Hepatocyte (in vitro differentiated cells): ENCODE measurements at regions not wholly inside any gene's neighbourhood (a gene's known extent, or its start where the extent isn't known, plus 50 kb on each side); places are given as distances from the start of the nearest gene placed in this dataset.

ENCODE experiments used
- DNase-seq: peaks from one replicate; pipeline ENCODE4 v3.0.0-alpha.2; 2016; ENCODE audit warnings: low spot score
- H2AFZ ChIP-seq: fragments of 200-600 bp; sonication (generic); 2 replicates; pipeline ENCODE4 v1.6.0; 2016; ENCODE audit warnings: antibody characterized with exemption, mild to moderate bottlenecking
- H3K27ac ChIP-seq: fragments of 200-600 bp; sonication (generic); 2 replicates; pipeline ENCODE4 v1.5.1; 2016; ENCODE audit warnings: mild to moderate bottlenecking
- H3K27me3 ChIP-seq: fragments of 200-600 bp; sonication (generic); 2 replicates; pipeline ENCODE4 v1.6.1; 2016
- H3K36me3 ChIP-seq: fragments of 200-600 bp; sonication (generic); replicated peaks from 2 replicates; pipeline ENCODE4 v1.5.1; 2016; ENCODE audit warnings: low read depth; ENCODE audit not compliant: insufficient read depth
- H3K4me1 ChIP-seq: fragments of 200-600 bp; sonication (generic); 2 replicates; pipeline ENCODE4 v1.5.1; 2016; ENCODE audit warnings: mild to moderate bottlenecking, moderate library complexity; ENCODE audit not compliant: insufficient read depth
- H3K4me2 ChIP-seq: fragments of 200-600 bp; sonication (generic); 2 replicates; pipeline ENCODE4 v1.6.0; 2016
- H3K4me3 ChIP-seq: fragments of 200-600 bp; sonication (generic); 2 replicates; pipeline ENCODE4 v1.5.1; 2016; ENCODE audit warnings: mild to moderate bottlenecking
- H3K79me2 ChIP-seq: fragments of 200-600 bp; sonication (generic); 2 replicates; pipeline ENCODE4 v1.6.0; 2017; ENCODE audit warnings: mild to moderate bottlenecking
- H3K9me2 ChIP-seq: fragments of 200-600 bp; sonication (generic); replicated peaks from 2 replicates; pipeline ENCODE4 v1.6.0; 2017; ENCODE audit warnings: mild to moderate bottlenecking; ENCODE audit not compliant: insufficient read depth
- H3K9me3 ChIP-seq: fragments of 200-600 bp; sonication (generic); 2 replicates; pipeline ENCODE4 v1.5.1; 2016; ENCODE audit warnings: low read depth, mild to moderate bottlenecking
- H4K20me1 ChIP-seq: fragments of 200-600 bp; sonication (generic); 2 replicates; pipeline ENCODE4 v1.6.0; 2016; ENCODE audit warnings: mild to moderate bottlenecking; ENCODE audit not compliant: insufficient read depth, poor library complexity, severe bottlenecking
- EZH2 ChIP-seq: fragments of 200-600 bp; sonication (generic); IDR thresholded peaks from 2 replicates; pipeline ENCODE4 v1.6.1; 2016; ENCODE audit warnings: antibody characterized with exemption, mild to moderate bottlenecking, borderline replicate concordance
- EZH2phosphoT487 ChIP-seq: fragments of 200-600 bp; sonication (generic); IDR thresholded peaks from one replicate; pipeline ENCODE4 v1.6.1; 2018; ENCODE audit warnings: antibody characterized with exemption, mild to moderate bottlenecking, low read depth, moderate library complexity; ENCODE audit not compliant: unreplicated experiment, severe bottlenecking
- WGBS: methylation state at CpG from one replicate; pipeline ENCODE4 v1.1.6; 2016; ENCODE audit warnings: low lambda C conversion rate; ENCODE audit errors: missing lambda C conversion rate; 5-methylcytosine and 5-hydroxymethylcytosine counted together
- TF ChIP-seq, protein P1 (sequence below): fragments of 200-600 bp; sonication (generic); IDR thresholded peaks from 2 replicates; pipeline ENCODE4 v1.5.1; 2016; ENCODE audit warnings: antibody characterized with exemption, mild to moderate bottlenecking; ENCODE audit not compliant: poor library complexity

DNA sequence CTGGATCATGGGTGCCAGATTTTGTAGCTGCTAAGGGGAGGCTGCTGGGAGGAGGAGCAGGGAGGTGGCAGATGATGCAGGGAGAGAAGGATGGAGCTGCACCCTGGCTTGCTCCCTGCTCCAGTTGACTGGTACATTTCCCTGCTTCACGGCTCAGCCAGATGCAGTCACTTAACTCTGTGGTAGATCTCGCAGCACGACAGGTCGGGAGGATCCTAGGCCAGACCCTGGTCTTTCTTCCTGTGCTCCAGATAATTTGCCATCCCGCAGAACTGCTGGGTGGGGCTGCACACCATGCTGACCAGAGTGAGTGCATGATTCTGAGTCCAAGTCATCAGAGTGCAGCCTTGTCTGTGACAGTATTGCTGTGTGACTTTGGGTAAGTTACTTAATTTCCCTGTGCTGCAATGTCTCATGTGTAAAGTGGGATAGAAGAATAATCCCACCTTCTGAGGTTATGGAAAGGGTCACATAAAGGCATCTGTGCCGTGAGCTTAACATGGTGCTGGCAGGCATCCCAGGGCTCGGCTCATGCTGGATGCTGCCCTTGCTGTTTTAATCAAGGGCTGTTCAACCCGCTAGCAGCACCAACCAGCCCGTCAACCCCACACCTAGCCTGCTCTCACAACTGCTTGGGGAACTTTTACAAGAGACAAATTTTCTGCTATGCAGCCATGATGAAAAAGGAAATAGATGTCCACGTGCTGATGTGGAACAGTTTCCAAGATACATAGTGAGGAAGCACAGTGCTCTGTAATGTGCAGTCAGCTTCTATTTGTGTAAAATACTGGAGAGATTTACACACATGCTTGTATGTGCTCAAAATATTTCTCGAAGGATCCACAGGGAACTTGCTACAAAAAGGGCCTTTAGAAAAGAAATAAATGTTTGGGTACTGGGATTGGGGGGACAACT is 257.9 kb downstream of the CDH26 start:
- DNase-seq, result no peak
- Histone ChIP-seq H3K4me2 (no peak overlapping the region), H3K9me3 (no peaks in the 10 kb centered on the region), H3K27ac (no peak overlapping the region), H3K36me3 (no peaks in the 10 kb centered on the region), H4K20me1 (no peaks in the 10 kb centered on the region), H3K9me2 (no peaks in the 10 kb centered on the region), H3K79me2 (no peaks in the 10 kb centered on the region), H3K27me3 (peaks cover 8% of the 10 kb centered on the region), H2AFZ (no peak overlapping the region), H3K4me1 (no peaks in the 10 kb centered on the region), H3K4me3 (no peak overlapping the region)
- 68% methylated on average over 11 of the region's 11 CpGs for WGBS
- no peak for TF ChIP-seq EZH2phosphoT487
- TF ChIP-seq, protein P1, sequence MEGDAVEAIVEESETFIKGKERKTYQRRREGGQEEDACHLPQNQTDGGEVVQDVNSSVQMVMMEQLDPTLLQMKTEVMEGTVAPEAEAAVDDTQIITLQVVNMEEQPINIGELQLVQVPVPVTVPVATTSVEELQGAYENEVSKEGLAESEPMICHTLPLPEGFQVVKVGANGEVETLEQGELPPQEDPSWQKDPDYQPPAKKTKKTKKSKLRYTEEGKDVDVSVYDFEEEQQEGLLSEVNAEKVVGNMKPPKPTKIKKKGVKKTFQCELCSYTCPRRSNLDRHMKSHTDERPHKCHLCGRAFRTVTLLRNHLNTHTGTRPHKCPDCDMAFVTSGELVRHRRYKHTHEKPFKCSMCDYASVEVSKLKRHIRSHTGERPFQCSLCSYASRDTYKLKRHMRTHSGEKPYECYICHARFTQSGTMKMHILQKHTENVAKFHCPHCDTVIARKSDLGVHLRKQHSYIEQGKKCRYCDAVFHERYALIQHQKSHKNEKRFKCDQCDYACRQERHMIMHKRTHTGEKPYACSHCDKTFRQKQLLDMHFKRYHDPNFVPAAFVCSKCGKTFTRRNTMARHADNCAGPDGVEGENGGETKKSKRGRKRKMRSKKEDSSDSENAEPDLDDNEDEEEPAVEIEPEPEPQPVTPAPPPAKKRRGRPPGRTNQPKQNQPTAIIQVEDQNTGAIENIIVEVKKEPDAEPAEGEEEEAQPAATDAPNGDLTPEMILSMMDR, result no peak
- TF ChIP-seq EZH2, result no peak

DNA sequence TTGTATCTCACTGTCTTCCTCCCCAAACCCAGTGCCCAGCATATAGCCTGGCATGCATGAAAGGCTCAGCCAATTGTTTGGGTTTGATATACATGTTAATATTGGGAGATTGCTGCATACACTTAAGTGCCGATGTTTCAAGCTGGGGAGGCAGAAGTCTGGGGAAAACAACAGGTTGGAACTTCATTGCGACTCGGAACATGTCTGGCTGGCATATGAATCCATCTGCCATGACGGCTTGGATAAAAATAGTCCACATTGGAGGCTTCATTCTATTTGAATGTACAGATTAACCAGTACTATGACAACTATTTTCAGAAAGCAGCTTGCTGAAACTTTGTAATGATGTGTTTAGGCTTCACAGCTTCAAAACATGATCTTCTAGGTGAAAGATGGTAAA is 261.0 kb downstream of the CDH26 start:
- H3K9me2 ChIP-seq, result no peaks in the 10 kb centered on the region
- DNase-seq, result no peak
- TF ChIP-seq EZH2phosphoT487, result no peak
- TF ChIP-seq EZH2, result no peak
- TF ChIP-seq, protein P1, result no peak
- H2AFZ ChIP-seq, result no peak overlapping the region
- H3K27ac ChIP-seq, result no peak overlapping the region
- no peaks in the 10 kb centered on the region for H3K36me3 ChIP-seq
- H3K9me3 ChIP-seq, result no peaks in the 10 kb centered on the region
- no peaks in the 10 kb centered on the region for H3K4me1 ChIP-seq
- H3K4me3 ChIP-seq, result no peak overlapping the region
- no peaks in the 10 kb centered on the region for H4K20me1 ChIP-seq
- H3K27me3 ChIP-seq, result peaks cover 14% of the 10 kb centered on the region
- WGBS, result 92% methylated on average over 4 of the region's 4 CpGs
- no peaks in the 10 kb centered on the region for H3K79me2 ChIP-seq
- no peak overlapping the region for H3K4me2 ChIP-seq

DNA sequence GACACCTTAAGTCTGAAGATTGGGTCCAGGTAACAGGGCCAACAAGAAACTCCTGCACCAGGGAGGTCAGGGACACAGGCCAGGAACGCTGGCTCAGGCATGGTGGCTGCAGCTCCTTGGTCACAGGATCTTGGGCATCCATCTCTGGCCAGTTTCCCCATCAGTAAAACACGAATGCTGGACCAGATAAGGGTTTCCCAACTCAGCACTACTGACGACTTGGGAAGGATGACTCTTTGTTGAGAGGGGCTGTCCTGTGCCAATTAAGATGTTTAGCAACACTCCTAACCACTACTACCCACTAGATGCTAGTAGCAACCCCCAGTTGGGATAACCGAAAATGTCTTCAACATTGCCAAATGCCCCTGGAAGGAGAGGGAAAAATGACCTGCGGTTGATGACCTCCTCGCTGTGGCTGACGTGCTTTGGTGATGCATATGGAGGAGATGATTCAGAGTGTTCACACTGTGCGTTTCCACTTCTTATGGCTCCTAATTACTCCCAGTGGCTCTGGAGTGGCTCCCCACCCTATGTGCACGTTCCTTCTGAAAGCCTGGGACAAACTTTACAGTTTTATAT is 261.9 kb downstream of the CDH26 start:
- TF ChIP-seq EZH2 (no peak), EZH2phosphoT487 (no peak)
- TF ChIP-seq, protein P1, result no peak
- Histone ChIP-seq H3K4me3 (no peak overlapping the region), H3K27me3 (peaks cover 14% of the 10 kb centered on the region), H3K9me3 (no peaks in the 10 kb centered on the region), H3K9me2 (no peaks in the 10 kb centered on the region), H3K79me2 (no peaks in the 10 kb centered on the region), H3K36me3 (no peaks in the 10 kb centered on the region), H4K20me1 (no peaks in the 10 kb centered on the region), H2AFZ (no peak overlapping the region), H3K4me1 (no peaks in the 10 kb centered on the region), H3K27ac (no peak overlapping the region), H3K4me2 (no peak overlapping the region)
- 79% methylated on average over 9 of the region's 9 CpGs for WGBS
- DNase-seq, result no peak
